ENCODE measurements at regions not wholly inside any gene's neighbourhood (a gene's known extent, or its start where the extent isn't known, plus 50 kb on each side); places are given as distances from the start of the nearest gene placed in this dataset.

GRCh38 chr4:34943741-34944386 is 1300.5 kb downstream of the ARAP2 start:
- ChIA-PET CTCF (no interaction called here), POLR2A (no interaction called here)
- TF ChIP-seq CTCF (IDR thresholded peaks at IDR 0.05; ENCODE audit: insufficient read depth in 1 of 2, low read depth in 1 of 2, low read length in 1 of 2, severe bottlenecking in 1 of 2, unreplicated experiment in 1 of 2) = no peak
- H3K4me1 ChIP-seq = no peaks in the 10 kb centered on the region
- DNase-seq = no peak
- no peaks in the 10 kb centered on the region for H3K27me3 ChIP-seq (replicated peaks; ENCODE audit: control insufficient read depth, insufficient read depth, low read length)
- Mint-ChIP-seq H3K4me1 (ENCODE audit: low read depth, unreplicated experiment) (no peaks in the 10 kb centered on the region), H3K27ac (ENCODE audit: unreplicated experiment) (no peak overlapping the region), H3K4me3 (ENCODE audit: unreplicated experiment) (no peak overlapping the region), H3K36me3 (ENCODE audit: insufficient read depth, unreplicated experiment) (no peaks in the 10 kb centered on the region), H3K9me3 (ENCODE audit: unreplicated experiment) (no peaks in the 10 kb centered on the region), H3K27me3 (ENCODE audit: insufficient read depth, unreplicated experiment) (peaks cover 7% of the 10 kb centered on the region)
- no peak overlapping the region for H3K4me3 ChIP-seq (ENCODE audit: low read depth, low read length)
- H3K36me3 ChIP-seq (ENCODE audit: control insufficient read depth, insufficient read depth, low read length) = no peaks in the 10 kb centered on the region
- intact Hi-C loops (cut with micrococcal nuclease; ENCODE audit: unreplicated experiment) = no loop called here
- BruUV-seq (replicated peaks) = no TSS peak
- H3K9me3 ChIP-seq = no peaks in the 10 kb centered on the region

GRCh38 chr4:34950926-34951325 is 1293.4 kb downstream of the ARAP2 start:
- Histone ChIP-seq H3K36me3 (ENCODE audit: control insufficient read depth, insufficient read depth, low read length) (no peaks in the 10 kb centered on the region), H3K4me1 (no peaks in the 10 kb centered on the region), H3K27me3 (replicated peaks; ENCODE audit: control insufficient read depth, insufficient read depth, low read length) (no peaks in the 10 kb centered on the region), H3K4me3 (ENCODE audit: low read depth, low read length) (no peak overlapping the region), H3K9me3 (no peaks in the 10 kb centered on the region)
- no TSS peak for BruUV-seq (replicated peaks)
- POLR2A ChIA-PET = no interaction called here
- no peaks in the 10 kb centered on the region for H3K9me3 Mint-ChIP-seq (ENCODE audit: unreplicated experiment)
- H3K36me3 Mint-ChIP-seq (ENCODE audit: insufficient read depth, unreplicated experiment) = no peaks in the 10 kb centered on the region
- intact Hi-C loops (cut with micrococcal nuclease; ENCODE audit: unreplicated experiment) = no loop called here
- no peak for TF ChIP-seq CTCF (IDR thresholded peaks at IDR 0.05; ENCODE audit: insufficient read depth in 1 of 2, low read depth in 1 of 2, low read length in 1 of 2, severe bottlenecking in 1 of 2, unreplicated experiment in 1 of 2)
- DNase-seq = no peak
- H3K4me3 Mint-ChIP-seq (ENCODE audit: unreplicated experiment) = no peak overlapping the region
- CTCF ChIA-PET = no interaction called here
- H3K27ac Mint-ChIP-seq (ENCODE audit: unreplicated experiment) = no peak overlapping the region
- H3K4me1 Mint-ChIP-seq (ENCODE audit: low read depth, unreplicated experiment) = no peaks in the 10 kb centered on the region
- H3K27me3 Mint-ChIP-seq (ENCODE audit: insufficient read depth, unreplicated experiment) = peaks cover 7% of the 10 kb centered on the region

- CTCF ChIA-PET = no interaction called here
- no peak overlapping the region for H3K27ac Mint-ChIP-seq (ENCODE audit: unreplicated experiment)
- no TSS peak for BruUV-seq (replicated peaks)
These were observed 1291.0 kb downstream of the ARAP2 start for GRCh38 chr4:34953145-34953799.

More at GRCh38 chr4:34953145-34953799, 1291.0 kb downstream of the ARAP2 start:
- H3K36me3 ChIP-seq (ENCODE audit: control insufficient read depth, insufficient read depth, low read length) = no peaks in the 10 kb centered on the region
- H3K4me3 ChIP-seq (ENCODE audit: low read depth, low read length) = no peak overlapping the region
- H3K4me3 Mint-ChIP-seq (ENCODE audit: unreplicated experiment) = no peak overlapping the region
- no peaks in the 10 kb centered on the region for H3K36me3 Mint-ChIP-seq (ENCODE audit: insufficient read depth, unreplicated experiment)
- no peaks in the 10 kb centered on the region for H3K9me3 Mint-ChIP-seq (ENCODE audit: unreplicated experiment)
- H3K27me3 Mint-ChIP-seq (ENCODE audit: insufficient read depth, unreplicated experiment) = peaks cover 11% of the 10 kb centered on the region
- TF ChIP-seq CTCF (IDR thresholded peaks at IDR 0.05; ENCODE audit: insufficient read depth in 1 of 2, low read depth in 1 of 2, low read length in 1 of 2, severe bottlenecking in 1 of 2, unreplicated experiment in 1 of 2) = peak; percentile 65 to 76
- peak; percentile 78 to 79 for DNase-seq
- H3K9me3 ChIP-seq = no peaks in the 10 kb centered on the region
- H3K27me3 ChIP-seq (replicated peaks; ENCODE audit: control insufficient read depth, insufficient read depth, low read length) = no peaks in the 10 kb centered on the region
- H3K4me1 ChIP-seq = no peaks in the 10 kb centered on the region
- POLR2A ChIA-PET = no interaction called here
- no peaks in the 10 kb centered on the region for H3K4me1 Mint-ChIP-seq (ENCODE audit: low read depth, unreplicated experiment)
- intact Hi-C loops (cut with micrococcal nuclease; ENCODE audit: unreplicated experiment) = loop anchor here (2.0 kb wide), 1 partner anchor 186 kb away; no protein-coding TSS in a partner anchor

Measured in Caco-2 (cell line).